Spleen (tissue), 7 donors: ENCODE measurements at regions not wholly inside any gene's neighbourhood (a gene's known extent, or its start where the extent isn't known, plus 50 kb on each side); places are given as distances from the start of the nearest gene placed in this dataset.

Experiments used
- CTCF ChIP-seq, 11 experiments: fragments of 200-600 bp in 7 of 11; fragments of 450-650 bp in 4 of 11; sonication (generic) in 4 of 11; IDR thresholded peaks in 8 of 11; conservative IDR thresholded peaks in 3 of 11; 1 replicate in 7 of 11; 2 replicates in 4 of 11; pipeline versions ENCODE4 v1.4.0 to v1.8.0; 2016 to 2021; ENCODE audit warnings: antibody characterized with exemption in 11 of 11, inconsistent platforms in 4 of 11, mild to moderate bottlenecking in 1 of 11
- POLR2A ChIP-seq, 3 donors: fragments of 450-650 bp; IDR thresholded peaks; one replicate each; pipeline ENCODE4 v1.5.1; 2017; ENCODE audit warnings: antibody characterized with exemption in 3 of 3, mild to moderate bottlenecking in 1 of 3
- donor health status: DM: no; HTN: no; CAD: no; lungs with moderate emphysema.
- donor health status: DM: no; HTN: no; CAD: no.
- donor health status: DM: no; HTN: no; CAD: no.

- TF ChIP-seq CTCF (IDR thresholded peaks at IDR 0.05 in 8 of 11, conservative IDR thresholded peaks at IDR 0.05 in 3 of 11) (no peak), POLR2A (IDR thresholded peaks at IDR 0.05) (no peak)
Observed at GRCh38 chr11:26048271-26048670, 283.7 kb upstream of the ANO3 start.
